HG03108 (cell line): ENCODE measurements at regions not wholly inside any gene's neighbourhood (a gene's known extent, or its start where the extent isn't known, plus 50 kb on each side); places are given as distances from the start of the nearest gene placed in this dataset.
A peak's percentile ranks its signal among the peaks of the same experiment; 100 is the strongest.

Source experiments
- ATAC-seq: cut with Tn5 transposase; IDR thresholded peaks from one replicate; pipeline ENCODE4 v1.9.1; 2021; ENCODE audit warnings: moderate library complexity; ENCODE audit not compliant: unreplicated experiment

DNA sequence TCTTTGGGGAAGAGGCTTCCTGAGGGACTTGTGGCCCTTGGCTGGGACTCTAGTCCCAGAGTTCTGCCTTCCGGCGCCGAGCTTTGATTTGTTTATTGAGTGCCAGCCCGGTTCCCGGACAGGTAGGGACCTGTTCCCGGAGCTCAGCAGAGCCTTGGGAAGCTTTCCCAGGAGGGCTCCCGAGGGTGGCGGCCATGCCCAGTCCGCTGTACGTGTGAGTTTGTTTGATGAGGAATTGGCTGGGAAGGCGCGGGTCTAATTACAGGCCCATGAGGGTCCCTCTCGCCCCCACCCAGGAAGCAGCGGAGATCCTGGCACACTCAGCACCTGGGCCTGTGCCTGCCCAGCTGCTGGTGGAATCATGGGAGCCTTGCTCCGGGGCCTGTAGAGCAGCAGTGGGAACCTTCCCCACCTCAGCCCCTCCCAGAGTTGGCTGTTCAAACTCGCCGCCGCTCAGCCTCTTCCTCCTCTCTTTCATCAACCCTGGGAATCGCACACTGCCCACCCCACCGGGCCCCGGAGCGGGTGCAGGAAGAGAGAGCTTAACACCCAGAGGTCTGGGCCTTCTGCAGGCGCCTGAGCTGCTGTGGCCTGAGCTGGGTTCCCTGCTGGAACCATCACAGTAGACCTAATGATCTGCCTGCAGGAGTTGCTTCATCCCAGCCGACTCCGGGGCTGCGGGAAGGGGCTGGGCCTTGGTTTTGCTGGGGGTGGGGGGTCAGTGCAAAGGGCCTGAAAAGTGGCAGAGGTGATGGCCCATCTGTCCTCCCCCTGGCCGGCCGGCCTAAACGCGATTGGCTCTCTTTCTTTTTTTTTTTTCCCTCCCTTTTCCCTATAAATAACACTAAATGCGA is 313.7 kb downstream of the SEC14L1 start:
- ATAC-seq, result no peak

DNA sequence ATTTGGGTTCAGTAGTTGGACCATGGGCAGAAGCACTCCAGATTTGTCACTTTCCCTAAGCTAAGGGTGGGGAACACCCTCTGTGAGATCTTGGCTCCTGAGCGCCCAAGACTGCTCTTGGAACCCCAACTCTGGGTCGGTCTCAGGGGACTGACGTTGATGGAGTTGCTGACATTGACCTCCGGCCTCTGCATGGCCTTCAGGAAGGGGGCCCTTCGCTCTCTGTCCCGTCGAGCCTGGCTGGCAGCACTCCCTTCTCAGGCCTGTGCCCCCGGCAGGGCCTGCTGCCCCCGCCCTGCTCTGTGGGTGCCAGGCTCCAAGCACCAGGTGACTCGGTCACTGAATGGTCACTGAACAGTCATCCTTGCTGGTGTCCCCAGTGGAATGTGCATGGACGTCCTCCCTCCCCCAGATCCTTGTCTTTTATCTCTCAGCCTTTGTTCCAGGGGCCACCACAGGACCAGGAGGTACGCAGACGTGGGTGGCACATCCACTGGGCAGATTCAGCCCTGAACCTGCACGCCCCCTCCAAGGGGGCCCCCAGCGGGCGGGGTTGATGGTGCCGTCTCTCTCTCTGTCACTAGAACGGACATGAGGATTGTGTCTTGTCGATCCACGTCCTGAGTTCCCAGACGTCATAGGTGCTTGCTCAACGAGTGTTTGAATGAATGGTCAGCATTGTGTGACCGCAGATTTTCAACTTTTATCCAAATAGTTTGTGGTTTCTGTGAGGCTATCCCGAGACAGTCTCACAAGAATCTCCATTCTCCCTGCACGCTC is 314.5 kb downstream of the SEC14L1 start:
- ATAC-seq, result no peak

DNA sequence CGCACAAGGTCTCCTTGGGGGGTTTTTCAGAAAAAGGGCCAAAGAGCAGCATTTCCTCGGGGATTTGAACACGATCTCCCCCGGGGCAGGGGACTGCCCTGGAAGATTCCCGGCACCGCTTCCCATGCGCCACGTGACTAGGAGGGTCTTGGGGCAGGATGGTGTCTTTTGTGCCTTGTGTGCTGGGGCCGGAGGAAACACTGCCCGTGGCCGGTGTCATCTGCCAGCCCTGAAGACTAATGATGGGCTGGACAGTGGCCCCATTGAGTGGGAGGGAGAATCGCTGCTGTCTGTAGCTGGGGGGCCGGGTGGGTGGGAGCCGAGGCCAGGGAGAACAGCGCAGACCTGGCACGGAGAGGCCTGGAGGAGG is 315.1 kb downstream of the SEC14L1 start:
- ATAC-seq, result no peak

DNA sequence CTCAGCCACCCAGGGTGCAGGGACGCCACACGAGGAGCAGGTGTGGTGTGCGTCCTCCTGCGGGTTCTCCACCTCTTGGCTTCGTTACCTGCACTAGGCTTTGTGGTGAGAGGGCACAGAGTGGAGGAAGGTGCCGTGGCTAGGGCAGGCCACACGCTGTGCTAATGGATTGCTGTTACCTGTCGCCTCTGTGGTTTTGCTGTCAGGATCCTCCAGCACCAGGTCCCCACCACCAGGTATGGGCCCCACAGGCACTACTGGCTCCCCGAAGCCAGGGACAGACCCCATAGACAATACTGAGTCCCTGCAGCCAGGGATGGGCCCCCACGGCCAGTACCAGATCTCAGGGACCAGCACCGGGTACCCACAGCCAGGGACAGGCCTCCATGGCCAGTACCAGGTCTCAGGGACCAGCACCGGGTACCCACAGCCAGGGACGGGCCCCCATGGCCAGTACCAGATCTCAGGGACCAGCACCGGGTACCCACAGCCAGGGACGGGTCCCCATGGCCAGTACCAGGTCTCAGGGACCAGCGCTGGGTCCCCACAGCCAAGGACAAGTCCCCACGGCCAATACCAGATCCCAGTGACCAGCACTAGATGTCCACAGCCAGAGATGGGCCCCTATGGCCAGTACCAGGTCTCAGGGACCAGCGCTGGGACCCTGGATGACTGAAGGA is 315.6 kb downstream of the SEC14L1 start:
- ATAC-seq, result no peak

DNA sequence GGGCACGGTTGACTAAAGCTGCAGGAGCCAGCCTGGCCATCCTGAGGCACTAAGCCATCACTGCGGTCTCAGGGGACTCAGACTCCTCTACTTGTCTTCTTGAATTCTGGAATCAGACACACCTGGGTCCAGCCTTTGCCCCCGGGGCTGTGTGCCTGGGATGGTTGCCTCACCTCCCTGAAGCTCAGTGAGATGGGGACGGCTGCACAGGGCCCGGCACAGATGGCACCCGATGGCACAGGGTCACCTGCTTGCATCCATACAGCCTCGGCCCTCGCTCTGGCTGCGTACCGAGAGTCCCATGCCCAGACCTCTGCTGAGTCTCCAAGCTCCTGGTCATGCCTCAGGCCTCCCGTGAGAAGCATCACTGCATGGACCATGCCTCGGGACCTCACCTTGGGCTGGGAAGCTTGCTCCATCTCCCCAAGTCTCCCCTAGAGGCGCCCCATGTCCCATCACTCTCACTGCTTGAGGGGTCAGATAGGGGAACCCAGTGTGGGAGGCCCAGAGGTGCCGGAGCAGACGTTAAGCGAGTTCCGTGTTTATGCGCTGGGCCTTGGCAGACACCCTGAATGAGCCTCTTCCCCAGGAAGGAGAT is 316.3 kb downstream of the SEC14L1 start:
- no peak for ATAC-seq

DNA sequence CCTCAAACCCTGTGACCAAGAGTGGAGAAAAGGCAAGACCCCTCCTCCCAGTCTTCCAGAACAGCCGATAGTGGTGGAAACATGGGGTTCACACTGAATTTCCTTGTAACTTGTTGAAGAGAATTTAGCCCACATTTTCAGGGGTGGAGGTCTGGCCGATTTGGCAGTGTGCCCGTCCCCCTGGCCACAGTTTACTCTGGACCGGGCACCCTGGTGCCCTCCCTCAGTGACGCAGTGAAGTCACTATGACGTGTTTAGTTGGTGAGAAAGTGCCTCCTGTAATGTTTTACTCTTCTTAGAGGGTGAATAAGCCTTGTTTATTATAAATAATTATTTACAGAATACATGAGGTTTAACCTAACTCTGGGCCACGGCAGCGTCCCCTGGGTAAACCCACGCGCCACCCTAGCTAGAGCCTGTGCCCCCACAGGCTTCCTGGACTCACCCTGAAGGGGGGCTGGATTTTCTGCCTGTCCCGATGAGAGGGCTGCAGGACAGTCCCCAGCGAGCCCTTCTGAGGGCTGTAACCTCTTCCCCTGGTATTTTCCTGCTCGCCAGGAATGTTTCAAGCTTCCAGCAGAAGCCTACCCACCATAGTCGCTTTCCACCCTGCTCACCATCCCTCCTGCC is 316.9 kb downstream of the SEC14L1 start:
- ATAC-seq, result no peak

DNA sequence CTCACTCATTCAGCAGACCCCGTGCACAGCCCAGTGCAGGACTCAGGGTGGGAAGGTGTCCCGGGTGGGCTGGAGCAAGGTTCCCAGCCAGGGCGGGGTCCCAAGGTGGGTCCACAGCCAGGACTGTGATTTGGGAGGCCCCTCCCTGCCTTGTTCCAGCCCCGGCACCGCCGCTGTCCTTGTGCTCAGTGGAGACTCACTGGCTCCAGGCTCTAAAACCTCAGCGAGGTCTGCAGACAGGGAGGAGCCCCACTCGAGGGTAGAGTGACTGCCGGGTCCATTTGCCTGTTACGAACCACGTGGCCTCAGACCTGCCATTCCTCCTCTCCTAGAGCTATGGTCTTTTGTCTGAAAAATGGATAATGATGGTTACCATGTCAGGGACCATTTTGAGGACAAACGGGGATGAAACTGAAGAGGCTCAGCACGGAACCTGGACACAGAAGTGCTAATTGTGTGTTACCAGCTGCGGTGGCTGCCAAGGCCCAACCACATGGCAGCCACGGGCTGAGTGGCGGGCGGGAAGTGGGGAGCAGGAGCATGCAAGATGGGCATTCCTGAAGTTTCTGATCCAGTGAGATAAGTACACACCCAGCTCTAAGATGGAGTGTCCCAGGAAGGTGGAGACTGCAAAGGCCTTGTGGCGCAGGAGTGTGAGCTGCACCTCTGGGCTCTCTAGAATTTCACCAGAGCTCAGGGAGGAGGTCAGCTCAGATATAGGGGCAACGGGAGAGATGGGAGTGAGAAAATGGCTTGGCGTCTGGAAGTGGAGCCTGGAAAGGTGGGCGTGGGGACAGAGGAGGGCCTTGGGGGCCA is 317.6 kb downstream of the SEC14L1 start:
- no peak for ATAC-seq

DNA sequence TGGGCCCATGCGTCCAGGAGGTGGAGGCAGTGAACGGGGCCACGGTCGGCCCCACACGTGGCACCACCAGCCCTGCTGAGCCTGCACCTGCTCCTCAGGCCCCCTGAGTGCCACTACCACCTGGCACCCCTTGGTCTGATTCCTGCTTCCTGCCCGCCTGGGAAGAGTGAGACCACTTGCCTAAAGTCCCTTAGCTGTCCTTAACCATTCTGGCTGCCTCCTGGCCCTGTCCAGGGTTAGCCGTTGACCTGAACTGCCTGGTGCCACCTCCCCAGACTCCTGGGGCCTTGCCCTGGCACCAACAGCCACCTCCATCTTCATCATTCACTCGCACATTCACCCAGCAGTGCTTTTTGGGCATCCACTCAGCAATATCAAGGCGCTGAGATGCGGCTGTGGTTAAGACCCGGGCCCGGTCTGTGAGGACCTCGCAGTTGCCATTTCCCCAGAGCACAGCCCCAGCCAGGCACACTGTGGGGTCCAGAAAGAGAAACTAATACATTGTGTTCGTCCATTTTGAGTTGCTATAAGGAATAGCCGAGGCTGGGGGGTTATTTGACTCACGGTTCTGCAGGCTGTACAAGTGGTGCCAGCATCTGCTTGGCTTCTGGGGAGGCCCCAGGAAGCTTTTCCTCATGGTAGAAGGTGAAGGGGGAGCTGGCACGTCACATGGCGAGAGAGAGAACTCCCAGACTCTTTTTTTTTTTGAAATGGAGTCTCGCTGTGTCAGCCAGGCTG is 318.4 kb downstream of the SEC14L1 start:
- ATAC-seq, result no peak

DNA sequence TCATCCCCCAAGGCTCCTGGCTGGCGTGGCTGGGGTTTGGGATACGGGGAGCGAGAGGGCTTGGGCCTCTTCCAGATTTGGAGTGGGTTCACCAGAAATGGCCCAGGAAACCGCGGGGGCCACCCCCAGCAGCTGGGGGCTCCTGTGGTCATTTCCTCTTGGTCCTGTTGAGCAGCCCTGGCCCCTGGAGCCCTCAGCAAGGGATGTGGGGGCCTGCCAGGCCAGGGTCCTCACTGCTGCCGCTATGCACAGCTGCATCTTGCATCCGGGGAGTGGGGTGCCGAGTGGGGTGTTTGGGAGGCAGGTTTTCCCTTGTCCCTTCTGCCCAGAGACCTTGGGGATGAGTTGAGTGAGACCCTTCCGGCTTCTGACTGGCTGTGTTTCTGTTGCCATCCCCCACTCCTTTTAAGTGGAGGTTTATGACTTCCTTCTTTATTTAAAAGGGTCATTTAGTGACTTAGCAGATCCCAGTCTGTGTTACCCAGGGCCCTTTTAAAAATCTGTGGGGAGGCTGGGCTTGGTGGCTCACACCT is 319.8 kb downstream of the SEC14L1 start:
- no peak for ATAC-seq

DNA sequence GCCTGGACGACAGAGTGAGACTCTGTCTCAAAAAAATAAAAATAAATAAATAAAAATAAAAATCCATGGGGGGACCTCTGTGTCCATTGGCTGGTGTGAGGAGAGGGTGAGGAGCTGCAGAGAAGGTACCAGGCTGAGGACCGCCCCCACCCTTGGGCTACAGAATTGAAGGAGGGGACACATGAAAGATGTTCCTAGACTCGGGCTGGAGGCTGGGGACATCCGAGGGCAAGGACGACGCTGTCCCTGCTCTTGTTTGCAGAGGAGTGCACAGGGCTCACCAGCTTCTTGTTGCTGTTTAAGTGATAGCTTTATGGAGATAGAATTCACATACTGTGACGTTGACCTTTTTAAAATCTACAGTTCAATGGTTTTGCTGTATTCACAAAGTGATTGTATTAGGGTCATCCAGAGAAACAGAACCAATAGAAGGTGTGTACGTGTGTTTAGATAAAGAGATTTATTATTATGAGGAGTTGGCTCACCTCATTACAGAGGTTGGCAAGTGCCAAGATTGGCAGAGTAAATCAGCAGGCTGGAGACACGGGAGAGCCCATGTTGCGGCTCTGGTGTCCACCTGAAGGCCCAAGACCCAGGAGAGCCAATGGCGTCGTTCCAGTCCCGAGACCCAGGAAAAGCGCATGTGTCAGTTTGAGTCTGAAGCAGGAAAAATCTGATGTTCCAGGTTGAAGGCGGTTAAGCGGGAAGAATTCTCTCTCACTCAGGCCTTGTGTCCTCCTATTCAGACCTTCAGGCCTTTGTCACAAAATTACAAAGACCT is 320.7 kb downstream of the SEC14L1 start:
- no peak for ATAC-seq

DNA sequence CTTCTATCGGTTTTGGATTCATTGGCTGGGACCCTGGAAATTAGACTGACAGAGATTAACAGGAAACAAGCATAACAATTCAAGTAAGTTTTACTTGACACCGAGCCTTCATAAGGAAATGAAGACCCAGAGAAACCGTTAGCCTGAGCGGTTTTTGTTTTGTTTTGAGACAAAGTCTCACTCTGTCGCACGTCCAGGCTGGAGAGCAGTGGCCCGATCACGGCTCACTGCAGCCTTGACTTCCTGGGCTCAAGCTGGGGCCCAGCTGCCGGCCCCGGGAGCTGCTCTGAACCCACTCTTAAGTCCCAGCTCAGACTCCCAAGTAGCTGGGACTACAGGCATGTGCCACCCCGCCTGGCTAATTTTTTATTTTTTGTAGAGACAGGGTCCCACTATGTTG is 321.3 kb downstream of the SEC14L1 start:
- peak; percentile 31 for ATAC-seq

DNA sequence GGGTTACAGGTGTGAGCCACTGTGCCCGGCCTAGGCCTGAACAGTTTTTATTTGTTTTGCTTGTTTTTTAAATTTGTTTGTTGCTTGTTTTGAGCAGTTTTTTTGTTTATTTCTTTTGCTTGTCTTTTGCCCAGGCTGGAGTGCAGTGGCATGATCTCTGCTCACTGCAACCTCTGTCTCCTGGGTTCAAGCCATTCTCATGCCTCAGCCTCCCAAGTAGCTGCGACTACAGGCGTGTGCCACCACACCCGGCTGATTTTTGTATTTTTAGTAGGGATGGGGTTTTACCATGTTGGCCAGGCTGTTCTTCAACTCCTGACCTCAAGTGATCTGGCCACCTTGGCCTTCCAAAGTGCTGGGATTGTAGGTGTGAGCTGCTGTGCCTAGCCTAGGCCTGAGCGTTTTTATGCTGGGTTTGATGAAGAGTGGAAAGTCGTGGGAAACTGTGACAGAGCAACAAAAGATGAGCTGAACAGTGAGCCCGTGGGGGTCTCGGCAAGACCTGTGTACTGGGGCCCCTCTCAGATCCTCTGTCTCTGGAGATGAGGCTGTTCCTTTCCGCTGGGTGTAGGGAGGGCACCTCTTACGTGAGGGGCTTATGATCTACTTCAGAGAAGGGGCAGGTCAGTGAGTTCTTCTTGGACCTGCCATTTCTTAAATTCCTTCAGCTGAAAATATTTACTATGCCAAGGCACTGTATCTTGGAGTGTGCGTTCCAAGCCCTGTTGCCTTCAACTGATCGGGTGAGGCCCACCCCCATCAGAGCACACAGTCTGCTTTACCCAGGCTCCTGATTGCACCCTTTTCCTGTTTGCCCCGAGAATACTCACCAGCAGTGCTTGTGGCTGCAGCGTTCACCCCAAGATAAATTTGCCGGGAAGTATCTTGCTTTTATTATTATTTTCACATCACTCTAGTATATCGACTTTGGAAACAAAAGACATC is 322.1 kb downstream of the SEC14L1 start:
- no peak for ATAC-seq

DNA sequence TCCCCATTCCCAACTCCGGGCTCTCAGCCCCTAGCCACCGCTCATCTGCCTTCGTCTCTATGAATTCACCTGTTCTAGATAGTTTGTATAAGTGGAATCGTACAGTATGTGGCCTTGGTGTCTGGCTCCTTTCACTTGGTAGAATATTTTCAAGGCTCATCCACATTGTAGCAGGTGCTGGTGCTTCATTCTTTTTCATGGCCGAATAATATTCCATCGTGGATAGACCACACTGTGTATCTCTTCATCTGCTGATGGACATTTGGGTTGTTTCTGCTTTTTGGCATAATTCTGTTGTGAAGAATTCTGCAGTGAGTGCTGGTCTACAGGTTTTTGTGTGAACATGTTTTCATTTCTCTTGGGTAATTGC is 324.2 kb downstream of the SEC14L1 start:
- no peak for ATAC-seq

DNA sequence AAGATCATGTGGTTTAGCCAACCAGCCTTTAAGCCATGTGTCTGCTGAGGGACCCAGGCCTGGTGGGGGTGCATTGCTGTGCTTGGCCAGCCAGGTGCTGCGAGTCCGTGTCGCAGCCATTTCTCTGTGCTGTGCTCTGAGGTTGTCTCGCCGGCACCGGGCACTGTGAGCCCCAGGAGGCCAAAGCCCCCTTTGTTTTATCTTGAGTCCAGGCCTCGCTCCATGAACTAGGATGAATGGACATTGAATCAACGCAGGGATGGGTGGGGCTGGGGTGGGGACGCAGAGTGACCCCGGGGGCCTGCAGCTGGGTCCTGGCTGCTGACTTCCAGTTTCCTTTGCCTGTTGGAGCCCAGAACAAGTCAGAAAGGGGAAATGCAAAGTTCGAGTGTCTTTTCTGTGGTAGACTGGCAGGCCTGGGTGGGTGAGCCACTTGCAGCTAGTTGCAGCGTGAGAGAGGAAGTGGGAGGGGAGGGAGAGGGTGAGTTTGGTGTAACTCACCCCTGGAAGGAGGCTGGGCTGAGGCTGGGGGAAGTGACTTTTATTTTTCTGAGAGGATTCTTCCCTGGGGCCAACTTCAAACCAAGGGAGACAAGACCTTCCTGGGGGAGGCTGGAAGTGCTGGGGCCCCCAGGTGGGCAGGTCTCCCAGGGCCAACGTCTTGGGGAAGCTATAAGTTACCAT is 324.7 kb downstream of the SEC14L1 start:
- peak; percentile 43 for ATAC-seq

DNA sequence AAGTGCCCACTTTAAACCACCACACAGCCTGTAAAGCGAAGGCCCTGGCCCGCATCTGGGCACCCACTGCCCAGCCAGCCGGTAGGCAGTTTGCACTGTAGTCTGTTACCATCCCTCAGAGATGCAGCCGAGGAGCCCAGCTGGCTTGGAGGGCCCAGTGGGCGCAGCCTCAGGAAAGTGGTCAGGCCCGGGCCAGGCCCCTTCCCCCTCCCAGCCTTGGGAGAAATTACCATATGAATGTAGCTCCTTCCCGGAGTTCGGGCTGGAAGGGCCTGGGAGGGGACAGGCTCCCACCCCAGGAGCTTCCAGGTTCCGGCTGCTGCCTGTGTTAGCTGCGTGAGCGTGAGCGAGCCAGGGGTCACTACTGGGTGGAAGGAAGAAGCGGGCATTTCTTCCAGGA is 325.4 kb downstream of the SEC14L1 start:
- no peak for ATAC-seq

DNA sequence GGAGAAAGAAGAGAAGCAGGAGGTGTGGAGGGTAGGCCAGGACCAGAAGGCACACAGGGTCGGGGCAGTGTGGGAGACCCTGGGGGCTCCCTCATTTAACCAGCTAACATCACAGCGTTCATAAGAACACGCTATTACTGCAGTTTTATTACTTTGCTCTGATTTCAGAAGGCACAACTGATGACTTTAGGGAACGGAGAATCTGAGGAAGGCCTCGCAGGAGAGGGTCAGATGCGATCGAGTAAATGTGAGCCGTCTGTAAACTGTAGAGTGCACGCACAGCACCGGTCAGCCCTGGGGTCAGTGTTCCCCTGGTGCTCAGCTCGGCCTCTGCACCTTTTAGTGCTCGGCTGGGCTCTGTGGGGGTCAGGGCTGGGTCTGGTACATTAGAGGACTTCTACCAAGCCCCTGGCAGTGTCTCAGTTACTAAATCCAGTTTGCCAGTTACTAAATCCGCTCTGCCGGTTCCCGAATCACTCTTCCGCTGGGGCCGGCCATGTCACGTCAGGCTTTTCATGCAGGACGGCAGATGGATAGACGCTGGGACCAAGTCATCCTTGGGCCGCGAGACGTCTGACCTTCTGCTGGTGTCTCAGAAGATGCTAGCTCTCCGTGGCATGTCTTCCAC is 325.9 kb downstream of the SEC14L1 start:
- no peak for ATAC-seq
